GM23338 (cell line): ENCODE measurements at regions not wholly inside any gene's neighbourhood (a gene's known extent, or its start where the extent isn't known, plus 50 kb on each side); places are given as distances from the start of the nearest gene placed in this dataset.

Source experiments
- CREB1 ChIP-seq: fragments of 250-450 bp; sonication (Bioruptor Pico); IDR thresholded peaks from 2 replicates; pipeline ENCODE4 v1.5.0; 2020; ENCODE audit warnings: low read depth, mild to moderate bottlenecking, moderate library complexity
- EZH2 ChIP-seq: fragments of 200-600 bp; sonication (generic); IDR thresholded peaks from one replicate; pipeline ENCODE4 v1.8.0; 2017; ENCODE audit warnings: antibody characterized with exemption, mild to moderate bottlenecking, low read depth; ENCODE audit not compliant: unreplicated experiment
- EZH2phosphoT487 ChIP-seq: fragments of 200-600 bp; sonication (generic); IDR thresholded peaks from one replicate; pipeline ENCODE4 v1.8.1; 2018; ENCODE audit warnings: antibody characterized with exemption; ENCODE audit not compliant: unreplicated experiment
- JUNB ChIP-seq: IDR thresholded peaks from one replicate; pipeline ENCODE4 v1.6.1; 2016; ENCODE audit warnings: antibody characterized with exemption; ENCODE audit not compliant: unreplicated experiment
- POLR2AphosphoS5 ChIP-seq: IDR thresholded peaks from 2 replicates; pipeline ENCODE4 v1.6.1; 2016; ENCODE audit warnings: antibody characterized with exemption, low read depth
- STAT1 ChIP-seq: IDR thresholded peaks from one replicate; pipeline ENCODE4 v1.6.1; 2016; ENCODE audit warnings: antibody characterized with exemption; ENCODE audit not compliant: unreplicated experiment
- ZNF114 ChIP-seq: fragments of 250-450 bp; sonication (Bioruptor Pico); IDR thresholded peaks from 2 replicates; pipeline ENCODE4 v1.5.0; 2020; ENCODE audit warnings: mild to moderate bottlenecking, moderate library complexity
- ZNF331 ChIP-seq: fragments of 250-450 bp; sonication (Bioruptor Pico); IDR thresholded peaks from 2 replicates; pipeline ENCODE4 v1.5.0; 2020; ENCODE audit warnings: low read depth, mild to moderate bottlenecking, moderate library complexity
- TF ChIP-seq, protein P1 (sequence below): IDR thresholded peaks from one replicate; pipeline ENCODE4 v1.6.1; 2018; ENCODE audit warnings: antibody characterized with exemption; ENCODE audit not compliant: unreplicated experiment
- TF ChIP-seq, protein P2 (sequence below), 2 experiments: fragments of 200-600 bp in 1 of 2; sonication (generic) in 1 of 2; conservative IDR thresholded peaks; 2 replicates each; pipeline versions ENCODE4 v1.5.1 to v1.6.1; 2016 to 2017; ENCODE audit warnings: antibody characterized with exemption in 2 of 2, low read depth in 2 of 2, mild to moderate bottlenecking in 2 of 2, moderate library complexity in 1 of 2
- TF ChIP-seq, protein P3 (sequence below): IDR thresholded peaks from 2 replicates; pipeline ENCODE4 v1.6.1; 2016; ENCODE audit warnings: antibody characterized with exemption

DNA sequence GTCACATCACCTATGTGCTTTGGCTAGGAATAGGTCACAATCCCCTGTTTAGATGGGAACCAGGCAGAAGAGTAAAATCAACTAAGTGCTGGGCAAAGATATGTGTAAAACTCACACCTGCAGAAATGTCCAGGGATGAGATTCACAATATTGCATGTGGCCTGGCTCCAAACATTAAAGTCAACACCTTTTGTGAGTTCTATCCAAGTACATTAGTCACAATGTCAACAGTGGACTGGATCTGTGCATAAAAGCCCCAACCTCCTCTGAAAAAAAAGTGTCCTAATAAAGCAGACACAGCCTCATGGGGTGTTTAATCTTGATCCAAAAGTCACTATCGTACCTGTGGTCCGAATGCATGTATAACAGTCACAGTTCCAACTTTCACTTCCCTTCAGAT is 1990.3 kb downstream of the TP53TG3F start:
- TF ChIP-seq JUNB = no peak
- TF ChIP-seq, protein P1, sequence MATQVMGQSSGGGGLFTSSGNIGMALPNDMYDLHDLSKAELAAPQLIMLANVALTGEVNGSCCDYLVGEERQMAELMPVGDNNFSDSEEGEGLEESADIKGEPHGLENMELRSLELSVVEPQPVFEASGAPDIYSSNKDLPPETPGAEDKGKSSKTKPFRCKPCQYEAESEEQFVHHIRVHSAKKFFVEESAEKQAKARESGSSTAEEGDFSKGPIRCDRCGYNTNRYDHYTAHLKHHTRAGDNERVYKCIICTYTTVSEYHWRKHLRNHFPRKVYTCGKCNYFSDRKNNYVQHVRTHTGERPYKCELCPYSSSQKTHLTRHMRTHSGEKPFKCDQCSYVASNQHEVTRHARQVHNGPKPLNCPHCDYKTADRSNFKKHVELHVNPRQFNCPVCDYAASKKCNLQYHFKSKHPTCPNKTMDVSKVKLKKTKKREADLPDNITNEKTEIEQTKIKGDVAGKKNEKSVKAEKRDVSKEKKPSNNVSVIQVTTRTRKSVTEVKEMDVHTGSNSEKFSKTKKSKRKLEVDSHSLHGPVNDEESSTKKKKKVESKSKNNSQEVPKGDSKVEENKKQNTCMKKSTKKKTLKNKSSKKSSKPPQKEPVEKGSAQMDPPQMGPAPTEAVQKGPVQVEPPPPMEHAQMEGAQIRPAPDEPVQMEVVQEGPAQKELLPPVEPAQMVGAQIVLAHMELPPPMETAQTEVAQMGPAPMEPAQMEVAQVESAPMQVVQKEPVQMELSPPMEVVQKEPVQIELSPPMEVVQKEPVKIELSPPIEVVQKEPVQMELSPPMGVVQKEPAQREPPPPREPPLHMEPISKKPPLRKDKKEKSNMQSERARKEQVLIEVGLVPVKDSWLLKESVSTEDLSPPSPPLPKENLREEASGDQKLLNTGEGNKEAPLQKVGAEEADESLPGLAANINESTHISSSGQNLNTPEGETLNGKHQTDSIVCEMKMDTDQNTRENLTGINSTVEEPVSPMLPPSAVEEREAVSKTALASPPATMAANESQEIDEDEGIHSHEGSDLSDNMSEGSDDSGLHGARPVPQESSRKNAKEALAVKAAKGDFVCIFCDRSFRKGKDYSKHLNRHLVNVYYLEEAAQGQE = no peak
- TF ChIP-seq, protein P2, sequence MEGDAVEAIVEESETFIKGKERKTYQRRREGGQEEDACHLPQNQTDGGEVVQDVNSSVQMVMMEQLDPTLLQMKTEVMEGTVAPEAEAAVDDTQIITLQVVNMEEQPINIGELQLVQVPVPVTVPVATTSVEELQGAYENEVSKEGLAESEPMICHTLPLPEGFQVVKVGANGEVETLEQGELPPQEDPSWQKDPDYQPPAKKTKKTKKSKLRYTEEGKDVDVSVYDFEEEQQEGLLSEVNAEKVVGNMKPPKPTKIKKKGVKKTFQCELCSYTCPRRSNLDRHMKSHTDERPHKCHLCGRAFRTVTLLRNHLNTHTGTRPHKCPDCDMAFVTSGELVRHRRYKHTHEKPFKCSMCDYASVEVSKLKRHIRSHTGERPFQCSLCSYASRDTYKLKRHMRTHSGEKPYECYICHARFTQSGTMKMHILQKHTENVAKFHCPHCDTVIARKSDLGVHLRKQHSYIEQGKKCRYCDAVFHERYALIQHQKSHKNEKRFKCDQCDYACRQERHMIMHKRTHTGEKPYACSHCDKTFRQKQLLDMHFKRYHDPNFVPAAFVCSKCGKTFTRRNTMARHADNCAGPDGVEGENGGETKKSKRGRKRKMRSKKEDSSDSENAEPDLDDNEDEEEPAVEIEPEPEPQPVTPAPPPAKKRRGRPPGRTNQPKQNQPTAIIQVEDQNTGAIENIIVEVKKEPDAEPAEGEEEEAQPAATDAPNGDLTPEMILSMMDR (conservative IDR thresholded peaks at IDR 0.05; ENCODE audit: low read depth in 2 of 2) = no peak
- TF ChIP-seq EZH2 = no peak
- no peak for TF ChIP-seq EZH2phosphoT487
- no peak for TF ChIP-seq STAT1
- TF ChIP-seq POLR2AphosphoS5 = no peak
- TF ChIP-seq CREB1 (CRISPR knock-in tag) = no peak
- TF ChIP-seq ZNF331 (CRISPR knock-in tag) = no peak
- no peak for TF ChIP-seq ZNF114 (CRISPR knock-in tag)
- TF ChIP-seq, protein P3, sequence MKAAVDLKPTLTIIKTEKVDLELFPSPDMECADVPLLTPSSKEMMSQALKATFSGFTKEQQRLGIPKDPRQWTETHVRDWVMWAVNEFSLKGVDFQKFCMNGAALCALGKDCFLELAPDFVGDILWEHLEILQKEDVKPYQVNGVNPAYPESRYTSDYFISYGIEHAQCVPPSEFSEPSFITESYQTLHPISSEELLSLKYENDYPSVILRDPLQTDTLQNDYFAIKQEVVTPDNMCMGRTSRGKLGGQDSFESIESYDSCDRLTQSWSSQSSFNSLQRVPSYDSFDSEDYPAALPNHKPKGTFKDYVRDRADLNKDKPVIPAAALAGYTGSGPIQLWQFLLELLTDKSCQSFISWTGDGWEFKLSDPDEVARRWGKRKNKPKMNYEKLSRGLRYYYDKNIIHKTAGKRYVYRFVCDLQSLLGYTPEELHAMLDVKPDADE = no peak
